GM12875 (cell line): ENCODE measurements at regions not wholly inside any gene's neighbourhood (a gene's known extent, or its start where the extent isn't known, plus 50 kb on each side); places are given as distances from the start of the nearest gene placed in this dataset.

Experiments
- H3K4me3 ChIP-seq: one replicate; pipeline ENCODE4 v1.5.1; 2011; ENCODE audit warnings: low read depth, low read length, control low read depth
- CTCF ChIP-seq: IDR thresholded peaks from 2 replicates; pipeline ENCODE4 v1.5.1; 2011; ENCODE audit warnings: low read depth, mild to moderate bottlenecking, control low read depth, inconsistent platforms, low read length, moderate library complexity, borderline replicate concordance; ENCODE audit not compliant: insufficient read depth

DNA sequence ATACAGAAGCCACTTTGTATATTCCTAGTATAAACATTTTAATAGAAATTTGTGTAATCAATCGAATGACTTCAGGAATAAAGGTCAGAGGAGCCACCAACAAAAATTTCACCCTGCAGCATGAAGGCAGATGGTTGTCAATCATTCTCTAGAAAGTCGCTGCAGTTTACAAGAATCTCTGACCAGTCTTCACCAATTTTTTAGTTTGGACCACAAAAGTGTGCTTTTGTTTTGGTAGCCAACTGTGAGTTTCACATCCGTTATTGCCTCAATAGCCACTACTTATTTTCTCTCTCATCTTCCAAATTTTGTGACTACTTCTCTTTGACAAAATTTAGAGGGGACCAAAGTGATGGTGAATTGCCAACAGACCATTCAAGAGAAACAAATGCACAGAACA lies 1155.6 kb downstream of the AMY1C start:
- H3K4me3 ChIP-seq: no peak overlapping the region
- no peak for TF ChIP-seq CTCF

GRCh38 chr1:104906141-104906540 lies 1156.4 kb downstream of the AMY1C start:
- TF ChIP-seq CTCF: no peak
- H3K4me3 ChIP-seq: no peak overlapping the region

GRCh38 chr1:104919188-104919587 lies 1169.5 kb downstream of the AMY1C start:
- H3K4me3 ChIP-seq: no peak overlapping the region
- TF ChIP-seq CTCF: no peak

DNA sequence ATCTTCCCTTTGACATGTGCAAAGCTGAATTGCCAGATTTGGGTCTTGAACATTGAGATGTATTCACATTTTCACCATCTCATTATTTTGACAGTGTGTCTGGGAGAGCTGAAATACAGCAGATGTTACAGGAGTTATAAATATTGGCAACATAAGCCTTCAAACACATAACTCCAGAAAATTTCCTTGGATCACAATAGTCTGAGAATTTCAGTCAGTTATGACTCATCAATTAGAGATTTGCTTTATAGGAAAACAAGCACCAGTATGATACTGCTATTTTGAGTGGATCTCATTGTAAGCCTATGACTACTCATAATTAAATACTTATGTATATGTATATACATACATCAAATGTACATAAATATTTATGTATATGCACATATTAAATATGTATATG lies 1171.8 kb downstream of the AMY1C start:
- H3K4me3 ChIP-seq: no peak overlapping the region
- no peak for TF ChIP-seq CTCF

GRCh38 chr1:104923075-104923474 lies 1173.4 kb downstream of the AMY1C start:
- no peak overlapping the region for H3K4me3 ChIP-seq
- TF ChIP-seq CTCF: no peak

DNA sequence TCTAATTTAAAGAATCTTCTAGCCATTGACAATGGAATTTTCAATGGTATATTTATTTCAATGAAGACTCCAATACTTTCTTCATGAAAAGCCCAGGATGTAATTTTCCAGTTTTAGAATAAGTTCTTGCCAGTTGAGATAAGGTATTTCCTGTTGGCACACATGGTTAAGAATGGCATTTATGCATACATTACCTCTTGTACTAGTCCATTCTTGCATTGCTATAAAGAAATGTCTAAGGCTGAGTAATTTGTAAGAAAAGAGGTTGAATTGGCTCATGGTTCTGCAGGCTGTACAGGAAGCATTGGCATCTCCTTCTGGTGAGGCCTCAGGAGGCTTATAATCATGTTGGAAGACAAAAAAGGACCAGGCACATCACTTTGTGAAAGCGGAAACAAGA lies 1179.6 kb downstream of the AMY1C start:
- no peak overlapping the region for H3K4me3 ChIP-seq
- no peak for TF ChIP-seq CTCF

GRCh38 chr1:104932030-104932915 lies 1182.6 kb downstream of the AMY1C start:
- TF ChIP-seq CTCF: no peak
- H3K4me3 ChIP-seq: no peak overlapping the region
